ENCODE measurements at regions not wholly inside any gene's neighbourhood (a gene's known extent, or its start where the extent isn't known, plus 50 kb on each side); places are given as distances from the start of the nearest gene placed in this dataset.
A peak's percentile ranks its signal among the peaks of the same experiment; 100 is the strongest.

DNA sequence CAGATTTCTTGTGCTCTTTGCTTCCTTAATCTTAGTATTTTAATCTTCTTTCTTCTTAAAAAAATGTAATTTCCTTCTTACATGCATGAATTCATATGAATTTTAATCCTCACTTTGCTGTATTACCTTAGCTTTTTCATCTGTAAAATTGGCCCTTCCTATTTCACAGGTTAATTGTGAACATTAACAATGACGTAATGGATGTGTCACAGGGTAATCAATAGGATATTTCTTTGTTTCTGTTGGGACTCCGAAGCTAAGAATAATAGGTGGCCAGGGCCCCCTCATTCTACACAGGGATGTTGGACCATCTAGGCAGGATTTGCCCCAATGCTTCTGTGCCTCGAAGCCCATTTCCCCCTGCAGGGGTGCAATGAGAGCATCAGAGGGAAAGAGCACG lies 187.4 kb upstream of the NFIB start:
- no peaks in the 10 kb centered on the region for H3F3A ChIP-seq (replicated peaks; ENCODE audit: low read depth)
- TF ChIP-seq CREB1 (CRISPR knock-in tag; IDR thresholded peaks at IDR 0.05; ENCODE audit: low read depth) (no peak), ZNF462 (CRISPR knock-in tag; IDR thresholded peaks at IDR 0.05) (no peak), JUNB (IDR thresholded peaks at IDR 0.05; ENCODE audit: unreplicated experiment) (no peak), EZH2phosphoT487 (IDR thresholded peaks at IDR 0.05; ENCODE audit: unreplicated experiment) (no peak), CTCF (conservative IDR thresholded peaks at IDR 0.05; ENCODE audit: low read depth in 2 of 2) (no peak), POLR2AphosphoS5 (IDR thresholded peaks at IDR 0.05; ENCODE audit: low read depth) (no peak), ZNF114 (CRISPR knock-in tag; IDR thresholded peaks at IDR 0.05) (no peak)
- no peak overlapping the region for H3K4me2 ChIP-seq
- peak overlapping the region; percentile 15; the same call in 1 of the 2 replicates for H2AFZ ChIP-seq
- peaks cover 13% of the 10 kb centered on the region for H3K4me1 Mint-ChIP-seq
- no peak overlapping the region for H3K4me3 Mint-ChIP-seq
- no peaks in the 10 kb centered on the region for H3K36me3 ChIP-seq (ENCODE audit: insufficient read depth)
- peaks cover 6% of the 10 kb centered on the region; the same call in 1 of the 2 replicates for H3K4me1 ChIP-seq (ENCODE audit: insufficient read depth)
- H3K27me3 ChIP-seq (ENCODE audit: insufficient read depth) = no peaks in the 10 kb centered on the region
- ATAC-seq (no peak), DNase-seq (ENCODE audit: low spot score) (no peak)
- H3K27ac Mint-ChIP-seq = no peak overlapping the region
- H4K20me1 ChIP-seq (replicated peaks; ENCODE audit: insufficient read depth) = no peaks in the 10 kb centered on the region
- H3K27me3 Mint-ChIP-seq (ENCODE audit: insufficient read depth, low read depth, poor library complexity) = no peaks in the 10 kb centered on the region
- 0 out of 2 replicates have a peak, but pooled peaks cover 7% of the 10 kb centered on the region for H3K9me2 ChIP-seq (ENCODE audit: insufficient read depth)
- H3K27ac ChIP-seq (ENCODE audit: low read depth) = no peak overlapping the region
- no peaks in the 10 kb centered on the region for H3K79me2 ChIP-seq (replicated peaks; ENCODE audit: insufficient read depth)
- H3K36me3 Mint-ChIP-seq (ENCODE audit: low read depth) = no peaks in the 10 kb centered on the region
- H3K9me3 Mint-ChIP-seq = no peaks in the 10 kb centered on the region
- no peak overlapping the region for H3K4me3 ChIP-seq
